HCT116 (cell line): ENCODE measurements at regions not wholly inside any gene's neighbourhood (a gene's known extent, or its start where the extent isn't known, plus 50 kb on each side); places are given as distances from the start of the nearest gene placed in this dataset.

ENCODE experiments used
- ATAC-seq: fragments of 200-7000 bp; cut with Tn5 transposase; 2 replicates; pipeline ENCODE4 v1.9.1; 2020; ENCODE audit warnings: mild to moderate bottlenecking, moderate library complexity
- BruUV-seq: library from RNA; stranded (reverse); fragments of 400-500 nt; replicated peaks from 2 replicates; lab custom pipeline; 2021; lab: Mats Ljungman, UMichigan
- CTCF ChIA-PET: fragments of 300-600 bp; sonication (Branson Sonifier 250); formaldehyde crosslinking; loops from one replicate; lab custom pipeline; 2021; ENCODE audit warnings: antibody characterized with exemption; lab: Charles Lee
- POLR2A ChIA-PET: fragments of 300-600, 350-600 bp; sonication (Branson Sonifier 250); formaldehyde crosslinking; loops from one replicate; lab custom pipeline; 2021; ENCODE audit warnings: antibody characterized with exemption; lab: Charles Lee
- RAD21 ChIA-PET, 2 experiments: fragments of 300-600 bp; sonication (Branson Sonifier 250); formaldehyde crosslinking; loops; one replicate each; lab custom pipeline; 2023; ENCODE audit warnings: low total read pairs in 2 of 2; ENCODE audit not compliant: uncharacterized antibody in 2 of 2, unreplicated experiment in 2 of 2, low non-redundant PET in 1 of 2; lab: Charles Lee
- DNase-seq: peaks from one replicate; pipeline ENCODE4 v3.0.0-alpha.2; 2010; ENCODE audit warnings: low read depth, low spot score
- H2AFZ ChIP-seq: fragments of 200-600 bp; shearing (Covaris generic), sonication (generic); 2 replicates; pipeline ENCODE4 v1.6.1; 2017; ENCODE audit warnings: low read depth, mixed run types, mixed read lengths, antibody characterized with exemption, low read length; ENCODE audit not compliant: poor library complexity, severe bottlenecking
- H3K27ac ChIP-seq: 2 replicates; pipeline ENCODE4 v1.5.1; 2012; ENCODE audit warnings: low read depth, low read length
- H3K27me3 ChIP-seq: fragments of 200-600 bp; sonication (generic); 2 replicates; pipeline ENCODE4 v1.6.1; 2016; ENCODE audit warnings: mixed run types, low read length, mixed read lengths; ENCODE audit not compliant: insufficient read depth
- H3K36me3 ChIP-seq, 2 experiments: fragments of 200-500 bp in 1 of 2; fragments of 200-600 bp in 1 of 2; sonication (Bioruptor generic) in 1 of 2; sonication (generic) in 1 of 2; 2 replicates each; pipeline versions ENCODE4 v1.5.1 to v1.6.1; 2014 to 2016; ENCODE audit warnings: low read length in 2 of 2, inconsistent platforms in 1 of 2, mixed read lengths in 1 of 2, mixed run types in 1 of 2; ENCODE audit not compliant: insufficient read depth in 2 of 2, control insufficient read depth in 1 of 2
- H3K4me1 ChIP-seq, 2 experiments: fragments of 200-600 bp in 1 of 2; sonication (generic) in 1 of 2; 2 replicates each; pipeline versions ENCODE4 v1.5.1 to v1.6.1; 2012 to 2017; ENCODE audit warnings: low read length in 2 of 2, inconsistent platforms in 1 of 2, mild to moderate bottlenecking in 1 of 2, mixed read lengths in 1 of 2, mixed run types in 1 of 2, moderate library complexity in 1 of 2; ENCODE audit not compliant: insufficient read depth in 2 of 2, control insufficient read depth in 1 of 2
- H3K4me2 ChIP-seq: fragments of 200-600 bp; sonication (generic); 2 replicates; pipeline ENCODE4 v1.6.1; 2017; ENCODE audit warnings: mixed run types, low read length, mixed read lengths
- H3K4me3 ChIP-seq, 2 experiments: fragments of 200-600 bp in 1 of 2; sonication (generic) in 1 of 2; replicated peaks in 1 of 2; 2 replicates each; pipeline ENCODE4 v1.5.1; 2011 to 2016; ENCODE audit warnings: low read length in 2 of 2, control low read depth in 1 of 2, low read depth in 1 of 2, mild to moderate bottlenecking in 1 of 2, mixed read lengths in 1 of 2, mixed run types in 1 of 2
- H3K79me2 ChIP-seq: fragments of 200-600 bp; sonication (generic); 2 replicates; pipeline ENCODE4 v1.6.1; 2017; ENCODE audit warnings: mild to moderate bottlenecking, mixed run types, low read length, moderate library complexity, mixed read lengths; ENCODE audit not compliant: insufficient read depth
- H3K9ac ChIP-seq: fragments of 200-600 bp; sonication (generic); 2 replicates; pipeline ENCODE4 v1.6.1; 2016; ENCODE audit warnings: low read length, mixed read lengths
- H3K9me2 ChIP-seq: fragments of 200-600 bp; sonication (generic), shearing (Covaris generic); 2 replicates; pipeline ENCODE4 v1.6.1; 2017; ENCODE audit warnings: mixed run types, mild to moderate bottlenecking, moderate library complexity; ENCODE audit not compliant: insufficient read depth
- H3K9me3 ChIP-seq, 2 experiments: fragments of 200-500 bp in 1 of 2; fragments of 200-600 bp in 1 of 2; sonication (Bioruptor generic) in 1 of 2; sonication (generic) in 1 of 2; 2 replicates each; pipeline ENCODE4 v1.6.1; 2014 to 2017; ENCODE audit warnings: low read length in 2 of 2, mixed read lengths in 2 of 2, inconsistent platforms in 1 of 2, low read depth in 1 of 2, mild to moderate bottlenecking in 1 of 2, mixed run types in 1 of 2, moderate library complexity in 1 of 2; ENCODE audit not compliant: control insufficient read depth in 1 of 2, insufficient read depth in 1 of 2
- H4K20me1 ChIP-seq: fragments of 200-600 bp; sonication (generic), shearing (Covaris generic); 2 replicates; pipeline ENCODE4 v1.6.1; 2017; ENCODE audit warnings: mixed run types, mild to moderate bottlenecking, moderate library complexity; ENCODE audit not compliant: insufficient read depth
- CBX3 ChIP-seq: IDR thresholded peaks from 2 replicates; pipeline ENCODE4 v1.6.1; 2012; ENCODE audit warnings: low read depth
- EGR1 ChIP-seq: IDR thresholded peaks from 2 replicates; pipeline ENCODE4 v1.6.1; 2012; ENCODE audit warnings: low read depth
- ELF1 ChIP-seq: IDR thresholded peaks from 2 replicates; pipeline ENCODE4 v1.6.1; 2012; ENCODE audit warnings: low read depth, borderline replicate concordance
- EZH2 ChIP-seq: fragments of 200-600 bp; sonication (generic); IDR thresholded peaks from 2 replicates; pipeline ENCODE4 v1.6.1; 2017; ENCODE audit warnings: antibody characterized with exemption, mixed run types
- EZH2phosphoT487 ChIP-seq: fragments of 200-600 bp; IDR thresholded peaks from 2 replicates; pipeline ENCODE4 v1.6.1; 2018; ENCODE audit warnings: antibody characterized with exemption, borderline replicate concordance
- FOSL1 ChIP-seq: IDR thresholded peaks from 2 replicates; pipeline ENCODE4 v1.6.1; 2012; ENCODE audit warnings: low read depth
- JUND ChIP-seq: IDR thresholded peaks from 2 replicates; pipeline ENCODE4 v1.6.1; 2012
- POLR2A ChIP-seq: IDR thresholded peaks from 2 replicates; pipeline ENCODE4 v1.7.0; 2011; ENCODE audit warnings: borderline replicate concordance; ENCODE audit not compliant: insufficient read depth, insufficient read length; ENCODE audit errors: extremely low read depth
- POLR2AphosphoS5 ChIP-seq: IDR thresholded peaks from 2 replicates; pipeline ENCODE4 v1.6.1; 2011; ENCODE audit warnings: mild to moderate bottlenecking, low read depth, low read length, moderate library complexity
- RAD21 ChIP-seq: IDR thresholded peaks from 2 replicates; pipeline ENCODE4 v1.6.1; 2012; ENCODE audit warnings: low read depth, mild to moderate bottlenecking
- REST ChIP-seq: IDR thresholded peaks from 2 replicates; pipeline ENCODE4 v1.6.1; 2012; ENCODE audit warnings: low read depth
- SIN3A ChIP-seq: IDR thresholded peaks from 2 replicates; pipeline ENCODE4 v1.6.1; 2012; ENCODE audit warnings: low read depth
- SP1 ChIP-seq: IDR thresholded peaks from 2 replicates; pipeline ENCODE4 v1.6.1; 2012; ENCODE audit warnings: low read depth
- SRF ChIP-seq: IDR thresholded peaks from 2 replicates; pipeline ENCODE4 v1.6.1; 2012; ENCODE audit warnings: low read depth
- ZFX ChIP-seq: fragments of 450-650 bp; IDR thresholded peaks from 2 replicates; pipeline ENCODE4 v1.6.1; 2017
- ZNF274 ChIP-seq: fragments of 200-500 bp; sonication (Bioruptor generic); IDR thresholded peaks from 2 replicates; pipeline ENCODE4 v1.6.1; 2014; ENCODE audit warnings: mild to moderate bottlenecking, low read depth, low read length, inconsistent platforms
- intact Hi-C: fragments of 100-400 bp; cut with micrococcal nuclease; formaldehyde crosslinking; loops from 2 replicates; pipeline ENCODE4 v1.10.0; 2022

DNA sequence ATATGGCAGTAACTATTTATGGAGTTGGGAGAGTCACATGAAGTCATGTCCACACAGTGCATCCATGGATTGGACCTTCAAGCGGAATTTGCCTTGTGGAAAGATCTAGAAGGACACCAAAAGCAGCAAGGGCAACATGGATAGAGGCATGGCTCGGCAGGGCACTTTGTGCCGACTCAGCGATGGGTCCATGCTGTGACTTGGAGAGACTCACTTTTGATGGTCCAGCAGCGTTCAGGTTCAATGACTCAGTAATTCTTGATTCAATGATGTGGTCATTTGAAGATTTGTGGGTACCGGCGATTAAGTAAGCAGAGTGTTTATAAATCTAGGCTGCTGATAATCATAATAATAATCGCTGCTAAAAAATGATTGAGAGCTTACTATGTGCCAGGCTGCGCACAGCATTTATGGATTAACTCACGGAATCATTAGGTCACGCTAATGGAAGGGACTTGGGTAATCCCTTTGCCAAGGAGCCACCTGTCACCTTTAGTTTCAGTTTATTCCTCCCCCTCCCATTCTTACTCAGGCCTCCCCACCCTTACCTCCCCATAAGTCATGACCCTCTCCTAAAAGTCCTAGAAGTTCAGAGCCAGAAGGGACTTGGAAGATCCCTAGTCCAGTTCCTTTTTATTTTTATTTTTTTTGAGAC lies 127.5 kb upstream of the CRHR1 start:
- no peak overlapping the region for H3K9ac ChIP-seq
- CTCF ChIA-PET = interaction anchor here (1.7 to 1.9 kb wide), 2 partner anchors 17 to 231 kb away, joined by 4 to 5 read pairs; no protein-coding TSS in a partner anchor
- POLR2A ChIA-PET = no interaction called here
- no peak for DNase-seq
- H3K4me3 ChIP-seq = no peak overlapping the region
- H3K27me3 ChIP-seq = no peaks in the 10 kb centered on the region
- no peaks in the 10 kb centered on the region for H4K20me1 ChIP-seq
- RAD21 ChIA-PET = no interaction called here
- TF ChIP-seq FOSL1 (no peak), SIN3A (no peak), ZFX (no peak), EZH2phosphoT487 (no peak), EZH2 (no peak), POLR2AphosphoS5 (no peak), JUND (no peak), RAD21 (no peak), CBX3 (no peak), ZNF274 (no peak), ELF1 (no peak), SRF (no peak), REST (no peak), EGR1 (no peak), POLR2A (no peak), SP1 (no peak)
- no peak for ATAC-seq
- H3K27ac ChIP-seq = no peak overlapping the region
- H2AFZ ChIP-seq = no peak overlapping the region
- H3K36me3 ChIP-seq = no peaks in the 10 kb centered on the region
- H3K79me2 ChIP-seq = no peaks in the 10 kb centered on the region
- intact Hi-C loops = no loop called here
- no TSS peak for BruUV-seq
- no peaks in the 10 kb centered on the region for H3K4me1 ChIP-seq
- H3K4me2 ChIP-seq = no peak overlapping the region
- no peaks in the 10 kb centered on the region for H3K9me2 ChIP-seq
- no peaks in the 10 kb centered on the region for H3K9me3 ChIP-seq
